GM21360 (cell line): ENCODE measurements at regions not wholly inside any gene's neighbourhood (a gene's known extent, or its start where the extent isn't known, plus 50 kb on each side); places are given as distances from the start of the nearest gene placed in this dataset.
"Not testable (repeated sequence)": the region's sequence is repeated elsewhere in the genome, so short reads cannot be mapped to it uniquely, and the experiment has no call there.

Experiments
- ATAC-seq: cut with Tn5 transposase; IDR thresholded peaks from one replicate; pipeline ENCODE4 v1.9.1; 2021; ENCODE audit warnings: mild to moderate bottlenecking, moderate library complexity; ENCODE audit not compliant: unreplicated experiment

- ATAC-seq, result no peak
These were observed 222.9 kb downstream of the DLL1 start for GRCh38 chr6:170067923-170068360.

GRCh38 chr6:170067181-170067641 is 223.7 kb downstream of the DLL1 start:
- ATAC-seq, result no peak

- ATAC-seq, result no peak
These were observed 224.2 kb downstream of the DLL1 start for GRCh38 chr6:170066679-170067078.

GRCh38 chr6:170063851-170064602 is 226.9 kb downstream of the DLL1 start:
- no peak for ATAC-seq

- ATAC-seq, result no peak
These were observed 227.4 kb downstream of the DLL1 start for GRCh38 chr6:170063431-170063830.

GRCh38 chr6:170062915-170063241 is 228.0 kb downstream of the DLL1 start:
- ATAC-seq, result no peak

GRCh38 chr6:170062209-170062914 is 228.5 kb downstream of the DLL1 start:
- ATAC-seq, result no peak

- ATAC-seq, result no peak
These were observed 231.9 kb downstream of the DLL1 start for GRCh38 chr6:170058878-170059485.

GRCh38 chr6:170057961-170058877 is 232.7 kb downstream of the DLL1 start:
- no peak for ATAC-seq

- no peak for ATAC-seq
These were observed 233.7 kb downstream of the DLL1 start for GRCh38 chr6:170057034-170057734.

GRCh38 chr6:170056278-170056711 is 234.6 kb downstream of the DLL1 start:
- no peak for ATAC-seq

GRCh38 chr6:170055797-170056196 is 235.1 kb downstream of the DLL1 start:
- ATAC-seq, result not testable (repeated sequence)

GRCh38 chr6:170053966-170054661 is 236.8 kb downstream of the DLL1 start:
- ATAC-seq, result no peak

GRCh38 chr6:170052991-170053821 is 237.7 kb downstream of the DLL1 start:
- no peak for ATAC-seq

- ATAC-seq, result no peak
These were observed 239.4 kb downstream of the DLL1 start for GRCh38 chr6:170051229-170052172.

- no peak for ATAC-seq
These were observed 240.3 kb downstream of the DLL1 start for GRCh38 chr6:170050591-170051041.
